Body of pancreas (tissue), 4 donors: ENCODE measurements at regions not wholly inside any gene's neighbourhood (a gene's known extent, or its start where the extent isn't known, plus 50 kb on each side); places are given as distances from the start of the nearest gene placed in this dataset.

Experiments used
- POLR2A ChIP-seq, 3 donors: fragments of 450-650 bp; IDR thresholded peaks; one replicate each; pipeline ENCODE4 v1.6.1; 2016; ENCODE audit warnings: antibody characterized with exemption in 3 of 3, mild to moderate bottlenecking in 2 of 3
- TF ChIP-seq, protein P1 (sequence below), 7 experiments: fragments of 450-650 bp in 4 of 7; fragments of 200-600 bp in 3 of 7; sonication (generic) in 3 of 7; IDR thresholded peaks; one replicate each; pipeline ENCODE4 v1.5.1; 2016 to 2019; ENCODE audit warnings: antibody characterized with exemption in 7 of 7

DNA sequence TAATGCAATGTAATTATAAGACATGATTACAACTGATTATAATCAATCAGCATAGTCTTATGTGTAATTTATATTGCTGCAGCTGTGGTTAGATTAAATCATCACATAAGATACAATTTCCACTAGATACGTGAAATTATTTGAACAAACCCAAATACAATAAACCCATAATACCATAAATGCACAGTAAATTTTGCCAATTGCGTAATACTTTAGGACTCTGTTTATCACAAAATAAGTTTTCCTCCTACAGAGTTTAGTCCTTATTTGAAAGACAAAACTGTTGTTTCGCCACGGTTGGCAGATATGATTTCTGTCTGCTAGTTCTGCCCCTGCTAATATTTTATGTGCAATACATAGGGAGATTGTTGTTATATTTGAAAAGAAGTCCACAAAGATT, 895.9 kb upstream of the ADGRL4 start:
- TF ChIP-seq, protein P1, sequence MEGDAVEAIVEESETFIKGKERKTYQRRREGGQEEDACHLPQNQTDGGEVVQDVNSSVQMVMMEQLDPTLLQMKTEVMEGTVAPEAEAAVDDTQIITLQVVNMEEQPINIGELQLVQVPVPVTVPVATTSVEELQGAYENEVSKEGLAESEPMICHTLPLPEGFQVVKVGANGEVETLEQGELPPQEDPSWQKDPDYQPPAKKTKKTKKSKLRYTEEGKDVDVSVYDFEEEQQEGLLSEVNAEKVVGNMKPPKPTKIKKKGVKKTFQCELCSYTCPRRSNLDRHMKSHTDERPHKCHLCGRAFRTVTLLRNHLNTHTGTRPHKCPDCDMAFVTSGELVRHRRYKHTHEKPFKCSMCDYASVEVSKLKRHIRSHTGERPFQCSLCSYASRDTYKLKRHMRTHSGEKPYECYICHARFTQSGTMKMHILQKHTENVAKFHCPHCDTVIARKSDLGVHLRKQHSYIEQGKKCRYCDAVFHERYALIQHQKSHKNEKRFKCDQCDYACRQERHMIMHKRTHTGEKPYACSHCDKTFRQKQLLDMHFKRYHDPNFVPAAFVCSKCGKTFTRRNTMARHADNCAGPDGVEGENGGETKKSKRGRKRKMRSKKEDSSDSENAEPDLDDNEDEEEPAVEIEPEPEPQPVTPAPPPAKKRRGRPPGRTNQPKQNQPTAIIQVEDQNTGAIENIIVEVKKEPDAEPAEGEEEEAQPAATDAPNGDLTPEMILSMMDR (IDR thresholded peaks at IDR 0.05), result no peak
- TF ChIP-seq POLR2A (IDR thresholded peaks at IDR 0.05), result no peak
